LNCaP clone FGC (cell line): ENCODE measurements at regions not wholly inside any gene's neighbourhood (a gene's known extent, or its start where the extent isn't known, plus 50 kb on each side); places are given as distances from the start of the nearest gene placed in this dataset.
"Not testable (repeated sequence)": the region's sequence is repeated elsewhere in the genome, so short reads cannot be mapped to it uniquely, and the experiment has no call there.

Experiments
- DNase-seq: peaks from one replicate; pipeline ENCODE4 v3.0.0-alpha.2; 2011; ENCODE audit warnings: low read depth
- H3K4me3 ChIP-seq: 2 replicates; pipeline ENCODE4 v1.5.1; 2011; ENCODE audit warnings: mild to moderate bottlenecking, low read depth, low read length, control low read depth
- TF ChIP-seq, protein P1 (sequence below): IDR thresholded peaks from 2 replicates; pipeline ENCODE4 v1.5.1; 2012; ENCODE audit warnings: mild to moderate bottlenecking; ENCODE audit not compliant: control insufficient read depth, insufficient read depth; ENCODE audit errors: extremely low read depth

- H3K4me3 ChIP-seq, result no peak overlapping the region
- TF ChIP-seq, protein P1, sequence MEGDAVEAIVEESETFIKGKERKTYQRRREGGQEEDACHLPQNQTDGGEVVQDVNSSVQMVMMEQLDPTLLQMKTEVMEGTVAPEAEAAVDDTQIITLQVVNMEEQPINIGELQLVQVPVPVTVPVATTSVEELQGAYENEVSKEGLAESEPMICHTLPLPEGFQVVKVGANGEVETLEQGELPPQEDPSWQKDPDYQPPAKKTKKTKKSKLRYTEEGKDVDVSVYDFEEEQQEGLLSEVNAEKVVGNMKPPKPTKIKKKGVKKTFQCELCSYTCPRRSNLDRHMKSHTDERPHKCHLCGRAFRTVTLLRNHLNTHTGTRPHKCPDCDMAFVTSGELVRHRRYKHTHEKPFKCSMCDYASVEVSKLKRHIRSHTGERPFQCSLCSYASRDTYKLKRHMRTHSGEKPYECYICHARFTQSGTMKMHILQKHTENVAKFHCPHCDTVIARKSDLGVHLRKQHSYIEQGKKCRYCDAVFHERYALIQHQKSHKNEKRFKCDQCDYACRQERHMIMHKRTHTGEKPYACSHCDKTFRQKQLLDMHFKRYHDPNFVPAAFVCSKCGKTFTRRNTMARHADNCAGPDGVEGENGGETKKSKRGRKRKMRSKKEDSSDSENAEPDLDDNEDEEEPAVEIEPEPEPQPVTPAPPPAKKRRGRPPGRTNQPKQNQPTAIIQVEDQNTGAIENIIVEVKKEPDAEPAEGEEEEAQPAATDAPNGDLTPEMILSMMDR, result no peak
- DNase-seq, result no peak
Measured at GRCh38 chr1:29550119-29550841, 314.0 kb downstream of the PTPRU start.

GRCh38 chr1:29549728-29550118 lies 313.4 kb downstream of the PTPRU start:
- H3K4me3 ChIP-seq, DNase-seq: not testable (repeated sequence)

DNA sequence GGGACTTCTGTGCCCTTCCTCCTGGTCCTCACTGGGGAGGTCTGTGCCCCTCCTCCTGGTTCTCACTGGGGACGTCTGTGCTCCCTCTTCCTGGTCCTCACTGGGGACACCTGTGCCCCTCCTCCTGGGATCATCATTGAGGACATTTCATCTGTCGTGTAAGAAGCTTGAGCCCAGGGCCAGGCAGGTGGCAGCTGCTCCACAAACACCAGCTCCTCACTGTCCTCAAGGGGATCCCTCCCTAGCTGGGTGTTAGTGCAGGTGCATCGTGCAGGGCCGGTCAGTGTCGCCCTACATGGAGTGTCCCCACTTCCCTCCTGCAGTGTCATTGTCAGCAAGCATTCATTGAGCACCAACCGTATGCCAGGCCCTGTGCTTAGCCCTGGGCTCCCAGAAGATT lies 312.7 kb downstream of the PTPRU start:
- H3K4me3 ChIP-seq, result no peak overlapping the region
- TF ChIP-seq, protein P1, result no peak
- DNase-seq, result no peak

- TF ChIP-seq, protein P1, result no peak
- no peak for DNase-seq
- no peak overlapping the region for H3K4me3 ChIP-seq
Measured at GRCh38 chr1:29548091-29548490, 311.8 kb downstream of the PTPRU start.

DNA sequence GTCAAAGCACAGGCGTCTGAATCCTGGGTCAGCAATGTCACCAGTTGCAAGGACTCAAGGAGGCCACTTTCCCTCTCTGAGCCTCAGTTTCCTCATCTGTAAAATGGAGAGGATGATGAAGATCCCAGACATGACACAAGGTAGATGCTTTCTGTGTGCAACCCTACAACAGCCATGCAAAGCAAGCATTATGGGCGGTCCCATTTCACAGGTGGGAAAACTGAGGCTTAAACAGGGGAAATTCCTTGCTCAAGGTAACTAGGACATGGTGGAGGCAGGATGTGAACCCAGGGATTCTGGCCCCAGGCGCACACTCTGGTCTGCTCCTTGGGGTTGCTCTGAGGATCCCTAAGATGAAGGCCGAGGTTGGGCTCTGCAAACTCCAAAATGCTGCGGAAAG lies 311.0 kb downstream of the PTPRU start:
- TF ChIP-seq, protein P1, result no peak
- DNase-seq, result no peak
- no peak overlapping the region for H3K4me3 ChIP-seq

DNA sequence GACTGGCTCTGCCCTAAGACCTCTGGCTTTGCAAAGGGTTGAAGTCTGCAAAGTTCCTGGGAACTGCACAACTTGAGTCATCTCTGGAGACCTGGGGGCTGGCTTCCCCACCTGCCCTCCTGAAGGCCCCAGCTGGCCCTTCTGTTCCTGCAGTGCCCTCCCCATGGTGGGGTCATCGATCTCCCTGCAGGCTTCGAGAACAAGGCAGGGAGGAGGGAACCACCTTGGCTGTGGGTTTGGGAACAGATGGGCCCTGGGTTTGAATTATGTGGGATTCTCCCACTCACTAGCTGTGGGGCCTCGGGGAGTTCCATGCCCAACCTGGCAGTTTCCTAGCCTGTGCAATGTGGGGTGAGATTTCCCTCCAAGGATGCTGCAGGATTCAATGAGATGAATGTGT lies 310.2 kb downstream of the PTPRU start:
- no peak for DNase-seq
- TF ChIP-seq, protein P1, result no peak
- no peak overlapping the region for H3K4me3 ChIP-seq

GRCh38 chr1:29544406-29544805 lies 308.1 kb downstream of the PTPRU start:
- H3K4me3 ChIP-seq, result no peak overlapping the region
- DNase-seq, result no peak
- TF ChIP-seq, protein P1, result no peak
